Adrenal gland (tissue), 9 donors: ENCODE measurements at regions not wholly inside any gene's neighbourhood (a gene's known extent, or its start where the extent isn't known, plus 50 kb on each side); places are given as distances from the start of the nearest gene placed in this dataset.

ENCODE experiments used
- DNase-seq, 7 donors: peaks; one replicate each; pipeline ENCODE4 v3.0.0-alpha.2; 2019 to 2020
- H3K27ac ChIP-seq, 5 donors: fragments of 200-600 bp; sonication (generic) in 4 of 5; 1 replicate in 3 of 5; 2 replicates in 2 of 5; pipeline versions ENCODE4 v1.5.1 to v1.8.0; 2016 to 2020; ENCODE audit warnings: mild to moderate bottlenecking in 1 of 5
- H3K27me3 ChIP-seq: fragments of 200-600 bp; 2 replicates; pipeline ENCODE4 v1.8.0; 2021
- H3K36me3 ChIP-seq, 2 donors: fragments of 200-600 bp; replicated peaks in 1 of 2; 1 replicate in 1 of 2; 2 replicates in 1 of 2; pipeline versions ENCODE4 v1.5.1 to v1.8.0; 2018 to 2022
- H3K4me1 ChIP-seq, 2 donors: fragments of 200-600 bp; replicated peaks in 1 of 2; 1 replicate in 1 of 2; 2 replicates in 1 of 2; pipeline versions ENCODE4 v1.5.1 to v1.8.0; 2018 to 2021
- H3K4me3 ChIP-seq, 4 donors: fragments of 200-600 bp; sonication (generic) in 3 of 4; one replicate each; pipeline ENCODE4 v1.5.1; 2016 to 2018
- H3K9me3 ChIP-seq, 3 donors: fragments of 200-600 bp; sonication (generic) in 1 of 3; replicated peaks in 1 of 3; 1 replicate in 2 of 3; 2 replicates in 1 of 3; pipeline versions ENCODE4 v1.5.1 to v1.8.0; 2016 to 2021
- POLR2A ChIP-seq, 2 donors: fragments of 450-650 bp; IDR thresholded peaks; one replicate each; pipeline ENCODE4 v1.6.1; 2017; ENCODE audit warnings: antibody characterized with exemption in 2 of 2, mild to moderate bottlenecking in 2 of 2, moderate library complexity in 1 of 2
- WGBS, 4 donors: extraction: QIAGEN DNeasy Blood & Tissue Kit in 2 of 4; methylation state at CpG; one replicate each; pipeline versions ENCODE4 v1.1.5 to v1.1.7; 2013 to 2017; 5-methylcytosine and 5-hydroxymethylcytosine counted together
- intact Hi-C, 2 donors: fragments of 100-400 bp; cut with DNase I; formaldehyde crosslinking; loops; one replicate each; pipeline versions ENCODE4 v1.14.1 to v1.15.0; 2022 to 2023
- TF ChIP-seq, protein P1 (sequence below), 6 experiments: fragments of 450-650 bp in 4 of 6; fragments of 200-600 bp in 2 of 6; sonication (generic) in 1 of 6; IDR thresholded peaks; 1 replicate in 5 of 6; 2 replicates in 1 of 6; pipeline versions ENCODE4 v1.5.1 to v1.8.0; 2016 to 2021; ENCODE audit warnings: antibody characterized with exemption in 6 of 6, mild to moderate bottlenecking in 2 of 6, moderate library complexity in 1 of 6
- donor health status: healthy with polysubstance abuse.
- donor health status: Bipolar disorder and iron deficiency.
- donor health status: DM: yes; HTN: yes; CAD: no.
- donor health status: DM: no; HTN: no; CAD: no.
- donor health status: DM: no; HTN: no; CAD: no.

DNA sequence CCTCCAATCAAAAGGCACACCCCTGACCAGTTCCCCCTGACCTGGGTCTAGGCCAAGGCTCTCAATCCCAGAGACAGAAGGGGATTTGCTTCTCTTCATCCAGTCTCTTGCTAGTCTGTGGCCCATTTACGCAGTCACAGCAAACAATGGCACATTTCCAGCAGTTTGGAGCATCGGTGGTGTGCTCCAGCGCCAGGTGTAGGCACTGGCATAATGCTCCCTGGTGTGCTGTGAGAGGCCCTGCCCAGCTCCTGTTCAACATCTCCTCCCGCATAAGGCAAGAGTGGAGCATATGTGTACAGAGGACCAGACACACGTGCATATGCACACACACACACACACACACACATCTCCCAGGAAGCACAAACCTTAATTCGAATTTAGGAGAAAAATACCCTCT is 79.5 kb upstream of the ERCC6L2 start:
- H3K36me3 ChIP-seq: no peaks in the 10 kb centered on the region
- 88 to 92% (median 89%) methylated on average over 6 of the region's 6 CpGs for WGBS, 4 donors
- H3K27ac ChIP-seq: no peak overlapping the region
- no peak for TF ChIP-seq POLR2A (IDR thresholded peaks at IDR 0.05)
- TF ChIP-seq, protein P1, sequence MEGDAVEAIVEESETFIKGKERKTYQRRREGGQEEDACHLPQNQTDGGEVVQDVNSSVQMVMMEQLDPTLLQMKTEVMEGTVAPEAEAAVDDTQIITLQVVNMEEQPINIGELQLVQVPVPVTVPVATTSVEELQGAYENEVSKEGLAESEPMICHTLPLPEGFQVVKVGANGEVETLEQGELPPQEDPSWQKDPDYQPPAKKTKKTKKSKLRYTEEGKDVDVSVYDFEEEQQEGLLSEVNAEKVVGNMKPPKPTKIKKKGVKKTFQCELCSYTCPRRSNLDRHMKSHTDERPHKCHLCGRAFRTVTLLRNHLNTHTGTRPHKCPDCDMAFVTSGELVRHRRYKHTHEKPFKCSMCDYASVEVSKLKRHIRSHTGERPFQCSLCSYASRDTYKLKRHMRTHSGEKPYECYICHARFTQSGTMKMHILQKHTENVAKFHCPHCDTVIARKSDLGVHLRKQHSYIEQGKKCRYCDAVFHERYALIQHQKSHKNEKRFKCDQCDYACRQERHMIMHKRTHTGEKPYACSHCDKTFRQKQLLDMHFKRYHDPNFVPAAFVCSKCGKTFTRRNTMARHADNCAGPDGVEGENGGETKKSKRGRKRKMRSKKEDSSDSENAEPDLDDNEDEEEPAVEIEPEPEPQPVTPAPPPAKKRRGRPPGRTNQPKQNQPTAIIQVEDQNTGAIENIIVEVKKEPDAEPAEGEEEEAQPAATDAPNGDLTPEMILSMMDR (IDR thresholded peaks at IDR 0.05): no peak
- no peak overlapping the region for H3K4me3 ChIP-seq
- no peaks in the 10 kb centered on the region for H3K27me3 ChIP-seq
- peaks cover 0 to 8% of the 10 kb centered on the region in 2 donors for H3K4me1 ChIP-seq
- intact Hi-C loops: no loop called here
- H3K9me3 ChIP-seq: no peaks in the 10 kb centered on the region
- DNase-seq: no peak

- no peaks in the 10 kb centered on the region for H3K36me3 ChIP-seq
- intact Hi-C loops: no loop called here
- DNase-seq: no peak
- no peak overlapping the region for H3K4me3 ChIP-seq
- no peaks in the 10 kb centered on the region for H3K27me3 ChIP-seq
- peaks cover 0 to 8% of the 10 kb centered on the region in 2 donors for H3K4me1 ChIP-seq
- no peaks in the 10 kb centered on the region for H3K9me3 ChIP-seq
- WGBS, 4 donors: 45 to 54% (median 51%) methylated on average over 5 of the region's 5 CpGs
- no peak for TF ChIP-seq POLR2A (IDR thresholded peaks at IDR 0.05)
- TF ChIP-seq, protein P1 (IDR thresholded peaks at IDR 0.05): no peak
- H3K27ac ChIP-seq: peak overlapping the region in 1 of 5 donors; percentile 28
These were observed 81.3 kb upstream of the ERCC6L2 start for GRCh38 chr9:95793924-95794828.

GRCh38 chr9:95791695-95792094 is 83.8 kb upstream of the ERCC6L2 start:
- WGBS, 4 donors: 82 to 93% (median 86%) methylated on average over 2 of the region's 2 CpGs
- H3K27me3 ChIP-seq: no peaks in the 10 kb centered on the region
- intact Hi-C loops: no loop called here

GRCh38 chr9:95791286-95791685 is 84.2 kb upstream of the ERCC6L2 start:
- no peak overlapping the region for H3K27ac ChIP-seq
- DNase-seq: no peak
- no peak for TF ChIP-seq POLR2A (IDR thresholded peaks at IDR 0.05)
- TF ChIP-seq, protein P1 (IDR thresholded peaks at IDR 0.05): no peak
- no peak overlapping the region for H3K4me3 ChIP-seq
- intact Hi-C loops: no loop called here
- H3K4me1 ChIP-seq: peaks cover 0 to 8% of the 10 kb centered on the region in 2 donors
- WGBS, 4 donors: 79 to 88% (median 84%) methylated on average over 4 of the region's 4 CpGs
- H3K9me3 ChIP-seq: no peaks in the 10 kb centered on the region
- H3K27me3 ChIP-seq: no peaks in the 10 kb centered on the region
- H3K36me3 ChIP-seq: no peaks in the 10 kb centered on the region

More at GRCh38 chr9:95791695-95792094, 83.8 kb upstream of the ERCC6L2 start:
- Histone ChIP-seq H3K27ac (no peak overlapping the region), H3K36me3 (no peaks in the 10 kb centered on the region), H3K4me3 (no peak overlapping the region), H3K4me1 (peaks cover 0 to 8% of the 10 kb centered on the region in 2 donors), H3K9me3 (no peaks in the 10 kb centered on the region)
- TF ChIP-seq POLR2A (IDR thresholded peaks at IDR 0.05): no peak
- TF ChIP-seq, protein P1 (IDR thresholded peaks at IDR 0.05): no peak
- no peak for DNase-seq
